GM12878 (cell line): ENCODE measurements at regions not wholly inside any gene's neighbourhood (a gene's known extent, or its start where the extent isn't known, plus 50 kb on each side); places are given as distances from the start of the nearest gene placed in this dataset.

Experiments used
- TF ChIP-seq, protein P1 (sequence below): IDR thresholded peaks from 2 replicates; pipeline ENCODE4 v1.6.1; 2012; ENCODE audit warnings: mild to moderate bottlenecking, low read depth, low read length
- TF ChIP-seq, protein P2 (sequence below): fragments of 450-650 bp; IDR thresholded peaks from 2 replicates; pipeline ENCODE4 v1.6.1; 2017; ENCODE audit warnings: borderline replicate concordance
- TF ChIP-seq, protein P3 (sequence below): fragments of 150-350 bp; IDR thresholded peaks from 2 replicates; pipeline ENCODE4 v1.6.1; 2016; ENCODE audit warnings: low read depth, low read length

DNA sequence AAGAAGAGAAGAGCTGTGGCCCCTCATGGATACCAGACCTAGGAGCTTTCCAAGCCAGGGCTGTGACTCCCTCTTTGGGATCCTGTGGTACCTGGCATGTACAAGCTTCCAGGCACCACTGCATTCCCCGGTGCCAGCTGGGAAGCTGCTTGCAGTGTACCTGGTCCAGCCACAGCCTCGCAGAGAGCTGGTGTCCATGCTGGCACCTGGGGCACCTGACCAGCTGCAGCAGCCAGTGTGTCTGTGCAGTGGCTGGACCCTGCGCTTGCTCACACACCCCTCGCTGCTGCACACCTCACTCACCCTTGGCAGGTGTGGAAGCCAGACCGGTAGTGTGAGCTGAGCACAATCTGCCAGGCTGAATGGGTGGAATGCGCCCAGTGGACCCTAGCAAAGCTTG is 190.9 kb upstream of the MAN1A1 start (continued):
- TF ChIP-seq, protein P1, sequence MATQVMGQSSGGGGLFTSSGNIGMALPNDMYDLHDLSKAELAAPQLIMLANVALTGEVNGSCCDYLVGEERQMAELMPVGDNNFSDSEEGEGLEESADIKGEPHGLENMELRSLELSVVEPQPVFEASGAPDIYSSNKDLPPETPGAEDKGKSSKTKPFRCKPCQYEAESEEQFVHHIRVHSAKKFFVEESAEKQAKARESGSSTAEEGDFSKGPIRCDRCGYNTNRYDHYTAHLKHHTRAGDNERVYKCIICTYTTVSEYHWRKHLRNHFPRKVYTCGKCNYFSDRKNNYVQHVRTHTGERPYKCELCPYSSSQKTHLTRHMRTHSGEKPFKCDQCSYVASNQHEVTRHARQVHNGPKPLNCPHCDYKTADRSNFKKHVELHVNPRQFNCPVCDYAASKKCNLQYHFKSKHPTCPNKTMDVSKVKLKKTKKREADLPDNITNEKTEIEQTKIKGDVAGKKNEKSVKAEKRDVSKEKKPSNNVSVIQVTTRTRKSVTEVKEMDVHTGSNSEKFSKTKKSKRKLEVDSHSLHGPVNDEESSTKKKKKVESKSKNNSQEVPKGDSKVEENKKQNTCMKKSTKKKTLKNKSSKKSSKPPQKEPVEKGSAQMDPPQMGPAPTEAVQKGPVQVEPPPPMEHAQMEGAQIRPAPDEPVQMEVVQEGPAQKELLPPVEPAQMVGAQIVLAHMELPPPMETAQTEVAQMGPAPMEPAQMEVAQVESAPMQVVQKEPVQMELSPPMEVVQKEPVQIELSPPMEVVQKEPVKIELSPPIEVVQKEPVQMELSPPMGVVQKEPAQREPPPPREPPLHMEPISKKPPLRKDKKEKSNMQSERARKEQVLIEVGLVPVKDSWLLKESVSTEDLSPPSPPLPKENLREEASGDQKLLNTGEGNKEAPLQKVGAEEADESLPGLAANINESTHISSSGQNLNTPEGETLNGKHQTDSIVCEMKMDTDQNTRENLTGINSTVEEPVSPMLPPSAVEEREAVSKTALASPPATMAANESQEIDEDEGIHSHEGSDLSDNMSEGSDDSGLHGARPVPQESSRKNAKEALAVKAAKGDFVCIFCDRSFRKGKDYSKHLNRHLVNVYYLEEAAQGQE, result no peak
- TF ChIP-seq, protein P2, sequence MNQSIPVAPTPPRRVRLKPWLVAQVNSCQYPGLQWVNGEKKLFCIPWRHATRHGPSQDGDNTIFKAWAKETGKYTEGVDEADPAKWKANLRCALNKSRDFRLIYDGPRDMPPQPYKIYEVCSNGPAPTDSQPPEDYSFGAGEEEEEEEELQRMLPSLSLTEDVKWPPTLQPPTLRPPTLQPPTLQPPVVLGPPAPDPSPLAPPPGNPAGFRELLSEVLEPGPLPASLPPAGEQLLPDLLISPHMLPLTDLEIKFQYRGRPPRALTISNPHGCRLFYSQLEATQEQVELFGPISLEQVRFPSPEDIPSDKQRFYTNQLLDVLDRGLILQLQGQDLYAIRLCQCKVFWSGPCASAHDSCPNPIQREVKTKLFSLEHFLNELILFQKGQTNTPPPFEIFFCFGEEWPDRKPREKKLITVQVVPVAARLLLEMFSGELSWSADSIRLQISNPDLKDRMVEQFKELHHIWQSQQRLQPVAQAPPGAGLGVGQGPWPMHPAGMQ, result no peak
- TF ChIP-seq, protein P3, sequence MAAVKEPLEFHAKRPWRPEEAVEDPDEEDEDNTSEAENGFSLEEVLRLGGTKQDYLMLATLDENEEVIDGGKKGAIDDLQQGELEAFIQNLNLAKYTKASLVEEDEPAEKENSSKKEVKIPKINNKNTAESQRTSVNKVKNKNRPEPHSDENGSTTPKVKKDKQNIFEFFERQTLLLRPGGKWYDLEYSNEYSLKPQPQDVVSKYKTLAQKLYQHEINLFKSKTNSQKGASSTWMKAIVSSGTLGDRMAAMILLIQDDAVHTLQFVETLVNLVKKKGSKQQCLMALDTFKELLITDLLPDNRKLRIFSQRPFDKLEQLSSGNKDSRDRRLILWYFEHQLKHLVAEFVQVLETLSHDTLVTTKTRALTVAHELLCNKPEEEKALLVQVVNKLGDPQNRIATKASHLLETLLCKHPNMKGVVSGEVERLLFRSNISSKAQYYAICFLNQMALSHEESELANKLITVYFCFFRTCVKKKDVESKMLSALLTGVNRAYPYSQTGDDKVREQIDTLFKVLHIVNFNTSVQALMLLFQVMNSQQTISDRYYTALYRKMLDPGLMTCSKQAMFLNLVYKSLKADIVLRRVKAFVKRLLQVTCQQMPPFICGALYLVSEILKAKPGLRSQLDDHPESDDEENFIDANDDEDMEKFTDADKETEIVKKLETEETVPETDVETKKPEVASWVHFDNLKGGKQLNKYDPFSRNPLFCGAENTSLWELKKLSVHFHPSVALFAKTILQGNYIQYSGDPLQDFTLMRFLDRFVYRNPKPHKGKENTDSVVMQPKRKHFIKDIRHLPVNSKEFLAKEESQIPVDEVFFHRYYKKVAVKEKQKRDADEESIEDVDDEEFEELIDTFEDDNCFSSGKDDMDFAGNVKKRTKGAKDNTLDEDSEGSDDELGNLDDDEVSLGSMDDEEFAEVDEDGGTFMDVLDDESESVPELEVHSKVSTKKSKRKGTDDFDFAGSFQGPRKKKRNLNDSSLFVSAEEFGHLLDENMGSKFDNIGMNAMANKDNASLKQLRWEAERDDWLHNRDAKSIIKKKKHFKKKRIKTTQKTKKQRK, result no peak
